IMR-90 (cell line): ENCODE measurements at regions not wholly inside any gene's neighbourhood (a gene's known extent, or its start where the extent isn't known, plus 50 kb on each side); places are given as distances from the start of the nearest gene placed in this dataset.

Experiments used
- ATAC-seq: fragments of 200-7000 bp; cut with Tn5 transposase; 2 replicates; pipeline ENCODE4 v1.9.1; 2020; ENCODE audit warnings: low read depth, mild to moderate bottlenecking, moderate library complexity
- BruUV-seq: library from RNA; stranded (reverse); fragments of 400-500 nt; replicated peaks from 2 replicates; lab custom pipeline; 2021; lab: Mats Ljungman, UMichigan
- CTCF ChIA-PET: fragments of 300-600 bp; formaldehyde crosslinking; extraction: SDS; loops from one replicate; lab custom pipeline; 2021; ENCODE audit warnings: antibody characterized with exemption; lab: Yijun Ruan, JAX
- POLR2A ChIA-PET: fragments of 300-600 bp; sonication (Branson Sonifier 250); formaldehyde crosslinking; loops from one replicate; lab custom pipeline; 2022; ENCODE audit warnings: antibody characterized with exemption; ENCODE audit not compliant: unreplicated experiment; lab: Charles Lee
- DNase-seq: peaks from one replicate; pipeline ENCODE4 v3.0.0; 2013
- H2AFZ ChIP-seq: replicated peaks from 2 replicates; pipeline ENCODE3; 2013; ENCODE audit warnings: low read length, mild to moderate bottlenecking; ENCODE audit not compliant: poor library complexity
- H2AK5ac ChIP-seq: 2 replicates; pipeline ENCODE4 v1.6.1; 2013; ENCODE audit warnings: low read depth, low read length, inconsistent platforms
- H2AK9ac ChIP-seq: replicated peaks from 2 replicates; pipeline ENCODE3; 2013; ENCODE audit warnings: mild to moderate bottlenecking, low read depth, low read length, moderate library complexity; ENCODE audit not compliant: poor library complexity
- H2BK120ac ChIP-seq: 2 replicates; pipeline ENCODE4 v1.6.1; 2013; ENCODE audit warnings: low read depth, low read length, inconsistent platforms
- H2BK15ac ChIP-seq: 3 replicates; pipeline ENCODE4 v1.6.1; 2013; ENCODE audit warnings: low read depth, low read length, inconsistent platforms
- H2BK20ac ChIP-seq: 2 replicates; pipeline ENCODE4 v1.6.1; 2013; ENCODE audit warnings: low read depth, mild to moderate bottlenecking, inconsistent platforms, low read length, moderate library complexity
- H2BK5ac ChIP-seq: 2 replicates; pipeline ENCODE4 v1.6.1; 2013; ENCODE audit warnings: mild to moderate bottlenecking, low read depth, low read length, inconsistent platforms; ENCODE audit not compliant: poor library complexity, severe bottlenecking
- H3K14ac ChIP-seq: replicated peaks from 2 replicates; pipeline ENCODE4 v1.6.1; 2013; ENCODE audit warnings: low read depth, low read length, inconsistent platforms
- H3K18ac ChIP-seq: 2 replicates; pipeline ENCODE4 v1.6.1; 2013; ENCODE audit warnings: low read depth, low read length, control low read depth
- H3K23ac ChIP-seq: 2 replicates; pipeline ENCODE4 v1.6.1; 2013; ENCODE audit warnings: low read depth, low read length, inconsistent platforms
- H3K27ac ChIP-seq: 2 replicates; pipeline ENCODE4 v1.5.1; 2013; ENCODE audit warnings: mild to moderate bottlenecking, control low read depth, low read length; ENCODE audit not compliant: insufficient read depth
- H3K27me3 ChIP-seq: 2 replicates; pipeline ENCODE4 v1.6.1; 2013; ENCODE audit warnings: low read length; ENCODE audit not compliant: control insufficient read depth, insufficient read depth
- H3K36me3 ChIP-seq: 2 replicates; pipeline ENCODE4 v1.6.1; 2013; ENCODE audit warnings: low read length, mixed read lengths; ENCODE audit not compliant: control insufficient read depth, insufficient read depth
- H3K4ac ChIP-seq: 2 replicates; pipeline ENCODE4 v1.6.1; 2013; ENCODE audit warnings: low read depth, low read length, inconsistent platforms
- H3K4me1 ChIP-seq: 2 replicates; pipeline ENCODE4 v1.6.1; 2013; ENCODE audit warnings: low read length, mixed read lengths; ENCODE audit not compliant: control insufficient read depth, insufficient read depth
- H3K4me2 ChIP-seq: 2 replicates; pipeline ENCODE4 v1.6.1; 2013; ENCODE audit warnings: low read depth, mild to moderate bottlenecking, control low read depth, low read length, moderate library complexity
- H3K4me3 ChIP-seq: 2 replicates; pipeline ENCODE4 v1.5.1; 2013; ENCODE audit warnings: low read depth, mild to moderate bottlenecking, control low read depth, low read length, moderate library complexity; ENCODE audit not compliant: insufficient read depth
- H3K56ac ChIP-seq: 2 replicates; pipeline ENCODE4 v1.6.1; 2013; ENCODE audit warnings: low read length, inconsistent platforms; ENCODE audit not compliant: insufficient read depth; ENCODE audit errors: extremely low read depth
- H3K79me1 ChIP-seq, 2 experiments: 2 replicates each; pipeline ENCODE4 v1.6.1; 2013; ENCODE audit warnings: low read length in 2 of 2, inconsistent platforms in 1 of 2, low read depth in 1 of 2
- H3K9ac ChIP-seq: 2 replicates; pipeline ENCODE4 v1.6.1; 2013; ENCODE audit warnings: low read depth, low read length, control low read depth
- H3K9me1 ChIP-seq: 2 replicates; pipeline ENCODE4 v1.6.1; 2013; ENCODE audit warnings: low read length, inconsistent platforms; ENCODE audit not compliant: insufficient read depth
- H3K9me3 ChIP-seq: 2 replicates; pipeline ENCODE4 v1.6.1; 2013; ENCODE audit warnings: low read length; ENCODE audit not compliant: control insufficient read depth, insufficient read depth
- H4K20me1 ChIP-seq: 2 replicates; pipeline ENCODE4 v1.6.1; 2013; ENCODE audit warnings: low read length, inconsistent platforms; ENCODE audit not compliant: insufficient read depth
- H4K5ac ChIP-seq: 2 replicates; pipeline ENCODE4 v1.6.1; 2013; ENCODE audit warnings: mild to moderate bottlenecking, low read depth, low read length, control low read depth
- H4K8ac ChIP-seq, 2 experiments: 2 replicates each; pipeline ENCODE4 v1.6.1; 2013; ENCODE audit warnings: low read depth in 2 of 2, low read length in 2 of 2, control low read depth in 1 of 2, inconsistent platforms in 1 of 2
- H4K91ac ChIP-seq: 2 replicates; pipeline ENCODE4 v1.6.1; 2013; ENCODE audit warnings: low read depth, low read length, inconsistent platforms; ENCODE audit not compliant: insufficient read depth
- RCOR1 ChIP-seq: IDR thresholded peaks from 2 replicates; pipeline ENCODE4 v1.6.1; 2012; ENCODE audit warnings: mild to moderate bottlenecking, low read length, improper control_type of control experiment; ENCODE audit not compliant: insufficient replicate concordance
- WGBS, 2 experiments: methylation state at CpG; one replicate each; pipeline versions ENCODE4 v1.1.5 to v1.1.7; 2013; ENCODE audit warnings: missing lambda C conversion rate in 2 of 2; ENCODE audit not compliant: insufficient read length in 1 of 2; ENCODE audit errors: extremely low coverage in 2 of 2; 5-methylcytosine and 5-hydroxymethylcytosine counted together
- dilution Hi-C: fragments of 300-500 bp; cut with HindIII; formaldehyde crosslinking; loops from one replicate; pipeline ENCODE4 v1.14.3; 2018; ENCODE audit warnings: low sequenced_read_pairs; ENCODE audit not compliant: unreplicated experiment
- in situ Hi-C: fragments of 300-500 bp; cut with MboI; formaldehyde crosslinking; loops from 3 replicates; pipeline ENCODE4 v1.14.3; 2019; ENCODE audit warnings: low sequenced_read_pairs, inconsistent platforms, mixed read lengths
- intact Hi-C: fragments of 100-400 bp; cut with micrococcal nuclease; formaldehyde crosslinking; loops from 2 replicates; pipeline ENCODE4 v1.10.0; 2022

DNA sequence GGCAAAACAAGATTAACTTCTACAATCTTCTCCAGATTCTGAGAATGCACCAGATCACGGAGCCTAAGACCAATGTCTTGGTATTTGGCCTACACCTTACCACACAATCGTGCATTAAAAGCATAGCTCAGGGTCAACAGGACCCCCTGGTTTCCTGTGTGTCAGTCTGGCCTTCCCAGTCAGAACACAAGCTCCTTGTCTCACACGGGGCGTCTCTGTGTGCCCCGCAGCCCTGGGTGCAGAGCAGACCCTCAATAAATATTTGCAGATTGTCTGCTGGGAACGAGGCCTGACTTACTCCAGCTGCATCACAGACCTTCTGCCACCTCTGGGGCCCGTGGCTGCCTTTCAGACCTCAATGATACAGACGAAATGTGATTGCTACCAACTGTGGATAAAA is 82.5 kb upstream of the CTNNB1 start:
- no peak for TF ChIP-seq RCOR1
- dilution Hi-C loops, result no loop called here

More for the DNA sequence above, 82.5 kb upstream of the CTNNB1 start:
- no peak overlapping the region for H3K23ac ChIP-seq
- H2BK15ac ChIP-seq, result no peak overlapping the region
- H3K4me2 ChIP-seq, result no peak overlapping the region
- H2BK20ac ChIP-seq, result no peak overlapping the region
- 100% methylated on average over 1 of the region's 8 CpGs; no CpG with 5 or more reads in 1 of the 2 experiments for WGBS, 2 experiments
- ChIA-PET POLR2A (no interaction called here), CTCF (no interaction called here)
- H3K4me3 ChIP-seq, result no peak overlapping the region
- H2BK120ac ChIP-seq, result no peak overlapping the region
- H4K20me1 ChIP-seq, result no peaks in the 10 kb centered on the region
- no peak overlapping the region for H2AK5ac ChIP-seq
- H3K14ac ChIP-seq, result no peak overlapping the region
- no peaks in the 10 kb centered on the region; the same call in 1 of the 2 replicates for H3K4me1 ChIP-seq
- H3K9ac ChIP-seq, result no peak overlapping the region
- peak overlapping the region; percentile 4 for H2AFZ ChIP-seq
- DNase-seq, result no peak
- H2AK9ac ChIP-seq, result no peak overlapping the region
- H3K56ac ChIP-seq, result no peak overlapping the region
- peaks cover 2% of the 10 kb centered on the region; the same call in 1 of the 2 replicates for H3K27me3 ChIP-seq
- no peaks in the 10 kb centered on the region for H3K79me1 ChIP-seq
- intact Hi-C loops, result no loop called here
- H3K9me1 ChIP-seq, result no peaks in the 10 kb centered on the region; the same call in 1 of the 2 replicates
- no peaks in the 10 kb centered on the region for H3K9me3 ChIP-seq
- no peak for ATAC-seq
- no peak overlapping the region for H3K27ac ChIP-seq
- H3K36me3 ChIP-seq, result no peaks in the 10 kb centered on the region
- H3K18ac ChIP-seq, result no peak overlapping the region
- no peak overlapping the region; the same call in 1 of the 2 replicates for H4K91ac ChIP-seq
- BruUV-seq, result no TSS peak
- H2BK5ac ChIP-seq, result peak overlapping the region; percentile 3
- in situ Hi-C loops, result no loop called here
- no peak overlapping the region for H3K4ac ChIP-seq
- H4K5ac ChIP-seq, result no peak overlapping the region
- no peak overlapping the region for H4K8ac ChIP-seq
